ENCODE measurements at regions not wholly inside any gene's neighbourhood (a gene's known extent, or its start where the extent isn't known, plus 50 kb on each side); places are given as distances from the start of the nearest gene placed in this dataset.

DNA sequence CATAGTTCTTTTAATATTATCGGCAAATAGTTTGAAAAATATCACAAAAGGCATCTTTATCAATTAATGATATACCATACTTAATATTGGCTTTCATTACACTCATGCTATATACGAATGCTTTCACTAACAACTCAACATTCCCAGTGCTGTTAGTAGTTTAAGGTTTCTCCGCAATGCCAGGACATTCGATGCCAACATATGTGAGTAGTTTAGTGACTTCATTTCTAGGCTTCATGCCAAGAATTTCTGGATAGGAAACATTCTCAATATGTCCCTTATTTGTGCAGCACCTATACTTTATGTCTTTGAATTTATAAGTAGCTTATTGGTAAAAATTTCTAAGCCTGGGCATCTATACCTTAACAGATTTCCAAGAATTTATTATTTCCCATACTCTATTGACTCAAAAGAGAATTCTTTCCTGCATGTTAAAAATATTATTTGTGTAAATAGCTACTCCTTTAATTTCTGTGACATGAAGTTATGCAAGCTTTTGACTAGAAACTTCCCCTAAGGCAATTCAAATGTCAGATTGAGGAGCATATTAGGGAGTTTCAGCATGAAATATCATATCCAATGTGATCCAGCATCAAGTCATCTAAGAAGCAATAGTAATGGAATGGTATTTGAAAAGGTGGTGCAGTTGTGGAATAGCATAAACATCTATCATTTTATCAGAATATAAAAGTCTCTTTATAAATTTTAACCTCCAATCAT is 236.0 kb upstream of the STXBP5 start:
- Histone ChIP-seq H3K36me3 (ENCODE audit: low read depth) (no peaks in the 10 kb centered on the region), H3K79me2 (ENCODE audit: low read depth) (no peaks in the 10 kb centered on the region), H4K20me1 (ENCODE audit: insufficient read depth) (no peaks in the 10 kb centered on the region), H3K4me3 (no peak overlapping the region), H3K27me3 (ENCODE audit: insufficient read depth, low read depth) (no peaks in the 10 kb centered on the region), H3K4me1 (replicated peaks; ENCODE audit: insufficient read depth) (peaks cover 15% of the 10 kb centered on the region), H2AFZ (no peak overlapping the region), H3F3A (ENCODE audit: insufficient read depth, low read depth) (peaks cover 9% of the 10 kb centered on the region; the same call in 1 of the 2 replicates), H3K27ac (no peak overlapping the region), H3K9me2 (ENCODE audit: insufficient read depth) (no peaks in the 10 kb centered on the region), H3K4me2 (peak overlapping the region; percentile 23), H3K9me3 (ENCODE audit: insufficient read depth, low read depth) (peaks cover 10% of the 10 kb centered on the region; the same call in 1 of the 2 replicates)
- intact Hi-C loops (cut with micrococcal nuclease; ENCODE audit: unreplicated experiment), result no loop called here
- peak in 1 of 2 experiments; percentile 81 for DNase-seq
- BruUV-seq (replicated peaks), result no TSS peak
- TF ChIP-seq, protein P1, sequence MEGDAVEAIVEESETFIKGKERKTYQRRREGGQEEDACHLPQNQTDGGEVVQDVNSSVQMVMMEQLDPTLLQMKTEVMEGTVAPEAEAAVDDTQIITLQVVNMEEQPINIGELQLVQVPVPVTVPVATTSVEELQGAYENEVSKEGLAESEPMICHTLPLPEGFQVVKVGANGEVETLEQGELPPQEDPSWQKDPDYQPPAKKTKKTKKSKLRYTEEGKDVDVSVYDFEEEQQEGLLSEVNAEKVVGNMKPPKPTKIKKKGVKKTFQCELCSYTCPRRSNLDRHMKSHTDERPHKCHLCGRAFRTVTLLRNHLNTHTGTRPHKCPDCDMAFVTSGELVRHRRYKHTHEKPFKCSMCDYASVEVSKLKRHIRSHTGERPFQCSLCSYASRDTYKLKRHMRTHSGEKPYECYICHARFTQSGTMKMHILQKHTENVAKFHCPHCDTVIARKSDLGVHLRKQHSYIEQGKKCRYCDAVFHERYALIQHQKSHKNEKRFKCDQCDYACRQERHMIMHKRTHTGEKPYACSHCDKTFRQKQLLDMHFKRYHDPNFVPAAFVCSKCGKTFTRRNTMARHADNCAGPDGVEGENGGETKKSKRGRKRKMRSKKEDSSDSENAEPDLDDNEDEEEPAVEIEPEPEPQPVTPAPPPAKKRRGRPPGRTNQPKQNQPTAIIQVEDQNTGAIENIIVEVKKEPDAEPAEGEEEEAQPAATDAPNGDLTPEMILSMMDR (conservative IDR thresholded peaks at IDR 0.05), result no peak
- no peak for TF ChIP-seq EZH2 (IDR thresholded peaks at IDR 0.05; ENCODE audit: low read depth)
- CTCF ChIA-PET, result no interaction called here
- POLR2A ChIA-PET (ENCODE audit: unreplicated experiment), result interaction anchor here (0.6 to 0.7 kb wide), 2 partner anchors 52 to 424 kb away, joined by 3 to 5 read pairs; no protein-coding TSS in a partner anchor

DNA sequence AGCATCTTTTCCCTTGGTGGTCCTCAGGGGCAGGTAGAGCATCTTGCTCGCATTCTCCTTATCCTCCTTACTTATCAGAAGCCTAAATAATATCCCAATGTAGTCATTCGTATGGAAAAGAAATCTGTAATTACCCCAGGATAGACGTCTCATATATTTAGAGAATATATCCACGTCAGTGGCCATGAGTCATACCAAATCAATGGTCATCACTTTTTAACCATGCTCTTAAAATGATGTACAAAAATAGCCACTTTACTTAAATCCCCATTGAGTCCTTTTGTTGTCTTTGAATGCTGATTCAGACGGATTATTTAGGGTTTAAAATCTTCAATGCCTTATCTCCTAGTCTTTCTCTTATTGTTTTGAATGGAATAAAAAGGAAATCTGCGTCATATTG is 231.7 kb upstream of the STXBP5 start:
- ChIA-PET POLR2A (ENCODE audit: unreplicated experiment) (no interaction called here), CTCF (no interaction called here)
- peaks cover 9% of the 10 kb centered on the region; the same call in 1 of the 2 replicates for H3F3A ChIP-seq (ENCODE audit: insufficient read depth, low read depth)
- H2AFZ ChIP-seq, result no peak overlapping the region
- no peaks in the 10 kb centered on the region for H3K9me2 ChIP-seq (ENCODE audit: insufficient read depth)
- H3K36me3 ChIP-seq (ENCODE audit: low read depth), result no peaks in the 10 kb centered on the region
- peaks cover 13% of the 10 kb centered on the region for H3K4me1 ChIP-seq (replicated peaks; ENCODE audit: insufficient read depth)
- no peak for DNase-seq
- H3K9me3 ChIP-seq (ENCODE audit: insufficient read depth, low read depth), result no peaks in the 10 kb centered on the region
- H3K27me3 ChIP-seq (ENCODE audit: insufficient read depth, low read depth), result no peaks in the 10 kb centered on the region
- BruUV-seq (replicated peaks), result no TSS peak
- intact Hi-C loops (cut with micrococcal nuclease; ENCODE audit: unreplicated experiment), result no loop called here
- no peak overlapping the region for H3K4me2 ChIP-seq
- H3K27ac ChIP-seq, result no peak overlapping the region
- H3K79me2 ChIP-seq (ENCODE audit: low read depth), result no peaks in the 10 kb centered on the region
- no peaks in the 10 kb centered on the region for H4K20me1 ChIP-seq (ENCODE audit: insufficient read depth)
- TF ChIP-seq, protein P1 (conservative IDR thresholded peaks at IDR 0.05), result no peak
- TF ChIP-seq EZH2 (IDR thresholded peaks at IDR 0.05; ENCODE audit: low read depth), result no peak
- no peak overlapping the region for H3K4me3 ChIP-seq

DNA sequence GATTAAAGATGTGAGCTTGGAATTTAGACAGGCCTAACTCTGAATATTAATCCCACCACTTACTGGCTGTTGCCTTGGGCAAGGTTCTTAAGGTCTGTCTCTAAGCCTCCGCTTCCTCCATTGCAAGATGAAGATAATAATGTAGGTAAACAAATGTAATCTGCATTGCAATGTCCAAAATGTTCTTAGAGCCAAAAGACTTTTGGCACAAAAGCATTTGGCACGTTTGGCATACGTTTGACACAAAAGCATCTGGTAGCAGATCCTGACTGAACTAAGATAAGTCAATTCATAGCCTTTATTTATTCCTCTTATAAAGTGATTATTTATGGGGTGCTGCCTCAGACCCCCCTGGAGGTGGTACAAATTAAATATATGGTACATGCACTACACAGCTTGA is 229.9 kb upstream of the STXBP5 start:
- H3K79me2 ChIP-seq (ENCODE audit: low read depth), result no peaks in the 10 kb centered on the region
- H3F3A ChIP-seq (ENCODE audit: insufficient read depth, low read depth), result no peaks in the 10 kb centered on the region
- H3K4me1 ChIP-seq (replicated peaks; ENCODE audit: insufficient read depth), result no peaks in the 10 kb centered on the region
- POLR2A ChIA-PET (ENCODE audit: unreplicated experiment), result no interaction called here
- H3K4me2 ChIP-seq, result no peak overlapping the region
- DNase-seq, result no peak
- H3K9me3 ChIP-seq (ENCODE audit: insufficient read depth, low read depth), result no peaks in the 10 kb centered on the region
- no peaks in the 10 kb centered on the region for H3K27me3 ChIP-seq (ENCODE audit: insufficient read depth, low read depth)
- H2AFZ ChIP-seq, result no peak overlapping the region
- intact Hi-C loops (cut with micrococcal nuclease; ENCODE audit: unreplicated experiment), result no loop called here
- no peaks in the 10 kb centered on the region for H3K9me2 ChIP-seq (ENCODE audit: insufficient read depth)
- no peak overlapping the region for H3K4me3 ChIP-seq
- no peak overlapping the region for H3K27ac ChIP-seq
- no peaks in the 10 kb centered on the region for H3K36me3 ChIP-seq (ENCODE audit: low read depth)
- no TSS peak for BruUV-seq (replicated peaks)
- no peaks in the 10 kb centered on the region for H4K20me1 ChIP-seq (ENCODE audit: insufficient read depth)
- CTCF ChIA-PET, result no interaction called here
- TF ChIP-seq, protein P1 (conservative IDR thresholded peaks at IDR 0.05), result no peak
- TF ChIP-seq EZH2 (IDR thresholded peaks at IDR 0.05; ENCODE audit: low read depth), result no peak
